HG03045 (cell line): ENCODE measurements at regions not wholly inside any gene's neighbourhood (a gene's known extent, or its start where the extent isn't known, plus 50 kb on each side); places are given as distances from the start of the nearest gene placed in this dataset.
"Not testable (repeated sequence)": the region's sequence is repeated elsewhere in the genome, so short reads cannot be mapped to it uniquely, and the experiment has no call there.

Experiments
- ATAC-seq: cut with Tn5 transposase; IDR thresholded peaks from one replicate; pipeline ENCODE4 v1.9.1; 2021; ENCODE audit warnings: mild to moderate bottlenecking, moderate library complexity; ENCODE audit not compliant: unreplicated experiment

DNA sequence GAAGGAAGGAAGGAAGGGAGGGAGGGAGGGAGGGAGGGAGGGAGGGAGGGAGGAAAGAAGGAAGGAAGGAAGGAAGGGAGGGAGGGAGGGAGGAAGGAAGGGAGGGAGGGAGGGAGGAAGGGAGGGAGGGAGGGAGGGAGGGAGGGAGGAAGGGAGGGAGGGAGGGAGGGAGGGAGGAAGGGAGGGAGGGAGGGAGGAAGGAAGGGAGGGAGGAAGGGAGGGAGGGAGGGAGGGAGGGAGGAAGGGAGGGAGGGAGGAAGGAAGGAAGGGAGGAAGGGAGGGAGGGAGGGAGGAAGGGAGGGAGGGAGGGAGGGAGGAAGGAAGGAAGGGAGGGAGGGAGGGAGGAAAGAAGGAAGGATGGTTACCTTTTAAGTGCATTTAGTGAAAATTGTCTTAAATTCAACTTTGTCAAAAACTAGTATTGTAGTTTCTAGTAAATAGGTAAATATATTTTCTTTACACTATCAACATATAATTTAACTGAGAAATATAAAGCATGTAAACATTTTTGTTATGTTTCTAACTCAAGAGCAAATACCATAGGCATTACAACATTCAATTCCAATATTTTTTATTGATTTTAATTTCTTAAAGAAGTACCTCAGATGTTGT, 776.4 kb upstream of the ADGRL3 start:
- not testable (repeated sequence) for ATAC-seq

DNA sequence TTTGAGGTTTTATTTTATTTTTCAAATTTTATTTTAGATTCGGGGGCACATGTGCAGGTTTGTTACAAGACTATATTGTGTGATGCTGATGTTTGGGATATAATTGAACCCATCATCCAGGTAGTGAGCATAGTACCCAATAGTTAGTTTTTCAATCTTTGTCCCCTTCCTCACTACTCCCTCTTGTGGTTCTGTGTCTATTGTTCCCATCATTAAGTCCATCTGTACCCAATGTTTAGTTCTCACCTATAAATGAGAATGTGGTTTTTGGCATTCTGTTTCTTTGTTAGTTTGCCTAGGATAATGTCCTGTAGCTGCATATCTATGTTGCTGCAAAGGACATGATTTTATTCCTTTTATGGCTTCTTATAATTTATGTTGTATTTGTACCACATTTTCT, 767.2 kb upstream of the ADGRL3 start:
- ATAC-seq = no peak

DNA sequence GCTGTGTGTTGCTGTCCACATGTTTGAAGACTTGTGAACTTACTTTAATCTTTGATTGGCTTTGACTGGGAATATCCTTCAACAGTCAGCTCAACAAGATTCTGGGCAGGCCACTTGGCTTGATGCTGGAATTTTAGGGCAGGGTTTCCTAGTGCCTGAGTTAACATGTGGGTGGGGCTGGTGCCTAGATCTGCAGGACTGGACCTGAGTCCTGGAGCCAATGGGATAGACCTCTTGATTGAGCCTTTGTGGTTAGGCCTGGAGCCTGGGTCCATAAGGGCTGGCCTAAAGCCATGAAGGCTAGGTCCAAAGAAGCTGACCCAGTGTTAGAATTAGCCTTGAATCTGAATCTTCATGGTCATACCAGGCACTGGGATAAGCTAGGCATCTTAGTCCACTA, 757.1 kb upstream of the ADGRL3 start:
- ATAC-seq = no peak

DNA sequence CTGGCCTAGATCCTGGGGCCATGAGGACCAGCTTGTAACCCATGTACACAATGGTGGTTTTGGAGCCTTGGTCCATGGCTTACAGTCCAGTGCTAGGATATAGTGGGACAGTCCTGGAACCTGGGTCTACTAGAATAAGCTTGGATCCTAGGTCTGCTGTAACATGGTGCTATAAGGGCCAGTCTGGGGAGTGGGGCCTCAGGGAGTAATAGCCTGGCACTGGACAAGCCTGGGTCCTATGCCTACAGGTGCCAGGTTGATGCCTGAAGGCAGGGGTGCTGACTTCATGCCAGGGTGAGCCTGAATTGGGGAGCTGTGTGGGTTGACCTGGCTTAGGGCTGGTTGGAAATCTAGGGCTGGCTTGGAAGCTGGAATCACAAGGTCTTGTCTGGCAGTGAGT, 756.3 kb upstream of the ADGRL3 start:
- ATAC-seq = no peak

DNA sequence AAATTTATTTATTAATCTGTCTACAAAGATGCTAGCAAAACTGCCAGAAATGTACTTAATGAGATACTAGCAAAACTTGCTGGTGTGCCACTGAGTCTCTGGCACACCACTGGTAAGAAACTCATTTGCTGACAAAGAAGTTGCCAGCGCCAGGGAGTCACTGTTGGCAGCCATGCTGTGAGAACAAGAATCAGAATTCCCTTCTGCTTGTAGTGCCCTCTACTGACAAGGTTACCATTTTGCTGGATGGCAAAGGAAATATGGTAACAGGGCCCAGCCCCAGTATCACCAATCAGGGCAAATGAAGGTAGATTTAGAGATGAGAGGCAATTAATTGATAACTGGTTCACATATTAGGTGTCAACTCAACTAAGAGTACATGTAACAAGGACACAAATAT, 750.1 kb upstream of the ADGRL3 start:
- ATAC-seq = no peak

DNA sequence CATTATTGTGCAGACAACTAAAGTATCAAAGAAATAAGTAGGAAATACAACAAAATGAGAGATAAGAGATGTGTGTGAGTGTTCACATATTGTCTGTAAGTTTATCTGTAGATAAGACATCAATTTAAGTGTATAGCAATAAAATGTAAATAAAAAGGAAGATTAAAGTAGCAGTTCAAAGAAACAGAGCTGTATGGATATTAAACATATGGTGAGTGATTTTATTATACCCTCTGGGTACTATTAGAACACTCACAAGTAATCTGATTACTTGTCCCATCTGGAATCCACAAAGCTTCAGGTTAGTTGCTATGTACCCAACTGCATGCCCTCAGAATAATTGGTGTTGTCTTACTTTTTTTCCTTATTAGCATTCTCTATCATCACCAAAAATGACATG, 747.9 kb upstream of the ADGRL3 start:
- no peak for ATAC-seq

DNA sequence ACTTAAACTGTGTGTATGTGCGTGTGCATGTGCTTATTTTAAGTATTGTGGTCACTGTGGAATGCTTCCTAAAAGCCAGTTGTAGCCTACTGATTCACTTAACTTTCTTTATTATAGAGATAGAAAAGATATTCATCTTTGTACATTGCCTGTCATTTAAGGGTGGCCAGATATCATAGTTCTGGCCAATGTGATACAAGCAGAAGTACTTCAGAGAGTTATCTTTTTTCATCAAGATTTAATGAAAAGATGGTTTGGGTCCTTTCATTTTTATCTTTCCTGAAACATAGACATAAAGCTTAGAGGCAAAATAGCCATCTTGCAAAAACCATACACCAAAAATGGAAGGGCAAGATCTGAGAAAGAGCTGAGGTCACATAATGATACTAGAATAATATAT, 744.7 kb upstream of the ADGRL3 start:
- ATAC-seq = no peak

DNA sequence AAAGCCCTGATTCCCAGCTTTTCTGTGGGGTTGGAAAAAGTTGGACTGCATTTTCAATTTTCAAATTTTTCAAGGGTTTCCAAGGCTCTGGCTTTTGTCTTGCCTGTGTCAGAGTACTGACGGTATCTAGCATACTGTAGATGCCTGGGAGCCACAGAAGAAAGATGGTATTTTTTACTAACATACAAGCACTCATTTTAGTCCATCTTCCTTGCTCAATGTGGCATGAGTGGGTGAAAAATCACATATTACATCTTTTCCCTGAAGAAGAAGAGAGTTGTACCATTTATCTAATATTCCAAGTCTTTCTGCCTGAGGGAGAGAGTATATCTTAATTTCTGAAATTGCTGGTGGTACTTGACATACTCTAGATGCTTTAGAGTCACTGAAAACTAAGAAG, 738.6 kb upstream of the ADGRL3 start:
- ATAC-seq = no peak

DNA sequence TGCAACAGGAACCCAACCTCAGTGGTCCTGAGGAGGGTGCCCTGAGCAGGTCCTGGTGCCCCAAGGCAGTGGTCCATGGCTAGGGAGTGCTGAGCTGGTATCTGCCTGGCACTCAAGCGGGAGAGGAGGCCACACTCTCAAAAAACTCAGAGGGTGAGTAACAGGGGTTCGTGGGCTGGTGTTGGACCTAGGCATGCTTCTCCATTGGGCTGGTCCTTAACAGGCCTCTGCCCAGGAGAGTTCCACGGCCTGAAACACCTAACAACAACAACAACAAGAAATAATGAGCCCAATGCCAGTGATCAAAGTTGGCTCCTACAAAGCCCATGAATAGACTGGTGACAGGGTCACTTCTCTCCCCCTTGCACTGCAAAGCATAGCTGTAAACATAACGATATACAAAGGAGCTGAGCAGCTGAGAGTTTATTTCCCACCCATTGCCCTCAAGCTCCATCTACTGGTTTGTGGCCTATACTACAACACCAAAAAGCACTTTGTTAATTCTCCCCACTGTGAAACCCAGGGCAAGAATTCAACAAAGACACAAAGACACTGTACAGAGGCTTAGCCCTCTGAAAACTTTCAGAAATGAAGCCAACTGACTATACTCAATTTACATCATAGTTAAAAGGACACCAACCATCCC, 736.1 kb upstream of the ADGRL3 start:
- no peak for ATAC-seq

DNA sequence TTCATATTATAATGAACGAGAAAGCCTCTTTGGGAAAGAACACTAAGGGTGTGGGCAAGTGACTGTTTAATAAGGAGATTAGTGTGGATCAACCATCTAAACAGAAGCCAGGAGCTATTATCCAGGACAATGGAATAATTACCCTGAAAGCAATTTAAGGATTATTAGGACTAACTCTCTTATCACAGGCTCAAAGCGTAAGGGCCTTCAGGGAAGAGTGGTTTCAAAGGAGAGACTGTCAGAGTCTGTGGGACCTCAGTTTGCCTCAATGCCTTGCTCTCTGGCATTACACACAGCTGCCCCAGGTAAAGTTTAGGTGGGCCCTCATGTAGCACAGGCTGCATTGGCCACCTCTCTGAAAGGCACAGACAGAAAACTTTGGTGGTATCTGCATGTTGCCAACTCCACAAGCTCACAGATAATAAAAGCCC, 717.2 kb upstream of the ADGRL3 start:
- no peak for ATAC-seq

DNA sequence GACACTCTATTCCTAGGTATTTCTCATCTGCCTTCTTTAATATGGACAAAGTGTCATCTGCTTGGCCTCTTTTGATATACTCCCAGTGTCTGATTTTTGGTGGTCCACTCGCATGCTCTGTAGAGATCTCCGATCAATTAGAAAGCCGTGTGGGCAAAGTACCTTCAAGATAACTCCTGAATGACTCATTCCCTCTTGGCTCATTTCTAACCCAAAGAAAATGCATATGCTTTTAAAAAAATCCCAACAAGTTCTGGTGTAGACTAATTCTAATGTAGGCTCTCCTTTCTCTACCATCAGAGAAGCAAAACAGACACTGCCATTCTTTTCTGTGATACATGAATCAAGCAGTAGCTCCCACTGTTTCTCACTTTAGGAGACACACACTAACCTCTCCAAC, 714.9 kb upstream of the ADGRL3 start:
- ATAC-seq = no peak

DNA sequence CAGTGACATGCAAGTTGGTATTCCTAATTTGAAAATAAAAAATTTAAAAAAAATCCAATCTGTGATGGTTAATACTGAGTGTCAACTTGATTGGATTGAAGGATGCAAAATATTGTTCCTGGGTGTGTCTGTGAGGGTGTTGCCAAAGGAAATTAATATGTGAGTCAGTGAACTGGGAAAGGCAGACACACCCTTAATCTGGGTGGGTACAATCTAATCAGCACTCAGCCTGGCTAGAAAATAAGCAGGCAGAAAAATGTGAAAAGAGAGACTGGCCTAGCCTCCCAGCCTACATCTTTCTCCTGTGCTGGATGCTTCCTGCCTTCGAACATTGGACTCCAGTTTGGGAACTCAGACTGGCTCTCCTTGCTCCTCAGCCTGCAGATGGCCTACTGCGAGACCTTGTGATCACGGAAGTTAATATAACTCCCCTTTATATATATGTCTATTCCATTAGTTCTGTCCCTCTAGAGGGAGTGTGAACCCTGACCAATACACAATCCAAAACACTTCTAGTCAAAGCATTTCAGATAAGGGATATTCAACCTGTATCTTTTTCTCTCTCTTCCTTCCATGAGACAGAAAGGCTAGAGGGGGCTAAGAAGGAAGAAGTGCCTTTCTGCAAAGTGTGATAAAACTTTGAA, 712.9 kb upstream of the ADGRL3 start:
- ATAC-seq = not testable (repeated sequence)

DNA sequence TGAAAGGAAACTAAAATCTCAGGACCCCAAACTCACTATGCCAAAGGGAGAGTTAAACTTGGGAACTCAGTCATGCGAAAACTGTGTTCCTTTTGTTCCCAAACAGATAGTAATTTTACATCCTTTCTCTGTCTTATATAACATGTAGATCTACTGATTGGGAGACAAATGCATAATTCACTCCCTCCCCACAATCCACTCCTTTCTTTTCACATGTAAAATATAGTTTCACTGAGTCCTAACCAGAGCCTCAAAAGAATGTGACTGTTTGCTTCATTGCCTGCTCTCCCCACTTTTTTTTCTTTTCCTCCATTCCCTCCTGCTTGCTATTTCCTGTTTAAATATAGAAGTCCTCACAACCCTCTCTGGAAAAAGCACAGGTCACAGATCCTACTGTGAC, 699.3 kb upstream of the ADGRL3 start:
- no peak for ATAC-seq

DNA sequence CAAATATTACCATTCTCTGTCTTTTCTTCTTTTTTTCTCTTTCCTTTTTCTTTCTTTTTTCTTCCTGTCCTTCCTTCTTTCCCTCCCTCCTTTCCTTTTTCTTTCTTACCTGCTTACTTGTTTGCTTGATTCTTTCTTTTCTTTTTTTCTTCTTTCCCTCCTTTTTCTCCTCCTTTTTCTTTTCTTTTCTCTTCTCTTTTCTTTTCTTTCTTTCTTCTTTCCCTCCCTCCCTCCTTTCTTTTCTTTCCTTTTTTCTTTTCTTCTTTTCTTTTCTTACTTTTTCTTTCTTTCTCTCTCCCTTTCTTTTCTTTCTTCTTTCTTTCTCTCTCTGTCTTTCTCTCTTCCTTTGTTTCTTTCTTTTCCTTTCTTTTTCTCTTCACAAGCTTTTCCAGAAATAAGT, 697.4 kb upstream of the ADGRL3 start:
- no peak for ATAC-seq

DNA sequence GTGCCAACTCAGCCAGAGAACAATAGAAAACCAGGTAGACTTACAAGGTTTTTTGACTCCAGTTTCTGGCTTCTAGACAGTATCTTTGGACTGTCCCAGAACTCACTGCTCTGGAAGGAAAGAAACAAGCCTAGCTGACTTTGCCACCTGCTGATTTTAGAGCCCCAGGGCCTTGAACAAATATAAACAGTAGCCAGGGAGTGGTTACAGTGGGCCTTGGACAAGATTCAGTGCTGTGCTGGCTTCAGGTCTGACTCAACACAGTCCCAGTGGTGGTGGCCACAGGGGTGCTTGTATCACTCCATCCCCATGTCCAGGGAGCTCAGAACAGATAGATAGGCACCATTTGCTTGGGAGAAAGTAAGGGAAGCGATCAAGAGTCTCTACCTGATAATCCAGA, 694.1 kb upstream of the ADGRL3 start:
- no peak for ATAC-seq

DNA sequence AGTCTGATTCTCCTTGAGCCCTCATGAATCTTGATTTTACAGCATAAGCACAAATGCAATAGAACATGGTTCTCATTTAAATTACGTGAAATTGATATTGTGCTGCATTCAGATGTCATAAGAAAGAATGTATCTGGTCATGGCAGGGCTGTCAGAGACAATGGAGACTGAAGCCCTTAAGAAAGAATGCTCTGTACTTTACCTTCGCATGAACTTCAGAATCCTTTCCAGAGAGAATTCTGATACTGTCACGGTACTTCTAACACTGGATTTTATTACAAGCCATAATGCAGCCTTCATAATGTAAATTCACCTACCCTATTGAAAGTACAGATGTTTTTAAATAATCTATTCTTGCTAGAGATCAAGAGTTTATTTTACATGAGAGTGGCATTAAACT, 677.9 kb upstream of the ADGRL3 start:
- ATAC-seq = no peak

DNA sequence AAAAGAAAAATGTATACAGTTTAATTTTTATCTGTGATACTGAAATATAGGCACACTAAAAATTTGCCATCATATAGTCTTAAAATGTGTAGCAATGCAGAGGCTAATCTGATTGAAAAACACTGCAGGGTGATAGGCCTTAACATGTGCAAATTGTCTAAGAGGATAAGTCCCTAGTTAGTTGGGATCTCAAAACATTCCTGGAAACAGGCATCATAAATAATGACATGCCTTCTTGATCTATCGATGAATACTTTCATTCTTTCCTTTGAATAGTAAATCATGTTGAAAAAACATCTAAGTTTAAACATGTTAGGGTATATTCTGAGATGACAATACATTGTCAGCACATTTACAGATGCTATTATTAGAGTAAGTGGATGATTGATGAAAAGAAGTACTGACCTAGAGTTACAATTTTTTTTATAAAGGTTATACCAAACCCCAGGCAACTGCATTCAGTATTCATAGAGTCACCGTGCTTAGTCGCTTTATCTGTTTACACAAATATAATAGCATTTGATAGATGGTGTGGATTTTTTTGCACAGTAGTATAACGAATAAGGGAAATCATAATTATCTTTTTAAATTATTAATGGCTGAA, 668.2 kb upstream of the ADGRL3 start:
- no peak for ATAC-seq

DNA sequence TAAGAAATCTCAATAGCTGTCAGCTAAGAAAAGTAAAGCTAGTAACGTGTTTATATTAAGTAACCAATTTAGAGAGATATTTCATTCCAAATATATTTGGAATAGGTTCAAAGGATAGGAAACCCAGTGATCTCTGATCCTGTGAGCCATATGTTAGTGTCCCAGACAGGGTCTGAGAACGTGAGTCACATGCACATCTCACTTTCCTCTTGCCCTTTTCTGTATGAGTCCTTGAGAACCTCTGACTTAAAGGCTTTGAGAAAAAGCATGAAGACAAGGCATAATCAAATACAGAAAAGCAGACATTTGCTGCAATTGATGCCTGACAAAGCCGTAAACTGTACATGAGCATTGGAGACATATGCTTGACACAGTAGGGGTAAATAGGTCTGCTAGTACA, 655.1 kb upstream of the ADGRL3 start:
- ATAC-seq = no peak

DNA sequence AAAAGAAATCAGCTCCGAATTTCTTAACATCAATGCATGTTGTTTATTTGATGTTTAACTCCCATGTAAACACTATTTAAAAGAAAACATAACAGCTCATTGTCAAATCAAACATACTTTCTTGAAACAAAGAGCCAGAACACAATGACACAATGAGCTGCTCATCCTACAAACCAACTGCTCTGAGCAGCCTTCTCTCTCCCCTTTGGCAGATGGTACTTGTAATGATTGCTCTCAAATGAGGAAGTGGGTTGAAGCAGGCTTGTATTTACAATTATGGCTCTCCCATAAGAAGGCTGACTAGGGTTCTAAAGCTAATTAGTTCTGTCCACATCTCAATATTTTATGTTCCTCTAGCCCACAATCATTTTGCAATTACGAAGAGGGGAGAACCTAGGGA, 637.8 kb upstream of the ADGRL3 start:
- ATAC-seq = no peak

DNA sequence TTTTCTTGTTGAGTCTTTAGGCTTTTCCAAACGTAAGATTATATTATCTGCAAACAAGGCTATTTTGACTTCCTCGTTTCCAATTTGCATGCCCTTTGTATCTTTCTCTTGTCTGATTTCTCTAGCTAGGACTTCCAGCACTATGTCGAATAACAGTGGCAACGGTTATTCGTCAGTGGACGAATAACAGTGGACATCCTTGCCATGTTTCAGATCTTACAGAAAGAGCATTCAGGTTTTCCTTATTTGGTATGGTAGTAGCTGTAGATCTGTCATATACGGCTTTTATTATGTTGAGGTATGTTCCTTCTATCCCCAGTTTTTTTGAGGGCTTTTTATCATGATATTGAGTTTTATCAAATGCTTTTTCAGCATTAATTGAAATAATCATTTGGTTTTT, 634.6 kb upstream of the ADGRL3 start:
- ATAC-seq = no peak

DNA sequence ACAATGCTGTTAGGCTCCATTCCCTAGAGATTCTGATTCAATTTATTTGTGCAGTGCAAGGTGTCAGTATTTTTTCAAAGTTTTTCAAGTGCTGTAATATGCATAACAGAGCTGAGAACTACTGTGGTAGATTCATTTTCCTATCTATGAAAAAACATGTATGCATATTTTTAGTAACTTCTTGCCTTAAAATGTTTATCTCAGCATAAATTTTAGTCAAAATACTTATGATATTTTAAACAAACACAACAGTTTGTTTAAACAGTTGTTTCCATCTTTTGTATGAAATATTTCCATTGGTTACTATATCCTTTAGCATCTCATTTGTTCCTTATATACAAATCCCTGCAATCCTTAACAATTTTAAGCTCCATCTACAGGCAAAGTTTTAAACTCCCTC, 624.8 kb upstream of the ADGRL3 start:
- no peak for ATAC-seq

DNA sequence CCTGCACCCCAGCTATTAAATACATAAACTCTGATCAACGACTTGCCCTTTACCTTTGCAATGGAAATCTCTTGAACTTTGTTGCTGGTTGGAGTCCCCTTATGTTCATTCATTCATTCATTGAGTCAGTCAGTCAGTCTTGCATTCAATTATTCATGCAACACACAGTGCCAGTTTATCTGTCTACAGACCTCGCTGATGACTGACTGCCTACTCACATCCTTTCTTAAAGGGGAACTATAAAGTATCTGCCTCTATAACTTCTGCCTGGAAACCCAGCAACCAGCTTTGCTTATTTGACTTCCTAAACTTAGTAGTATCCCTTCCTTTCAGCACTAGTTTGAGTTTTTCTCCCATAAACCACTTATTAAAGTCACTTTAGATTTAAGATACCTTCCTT, 620.8 kb upstream of the ADGRL3 start:
- ATAC-seq = no peak
